B cell (primary cell): ENCODE measurements at regions not wholly inside any gene's neighbourhood (a gene's known extent, or its start where the extent isn't known, plus 50 kb on each side); places are given as distances from the start of the nearest gene placed in this dataset.

Experiments used
- ATAC-seq: fragments of 200-7000 bp; cut with Tn5 transposase; one replicate; pipeline ENCODE4 v1.10.0; 2021; ENCODE audit warnings: low read depth, mild to moderate bottlenecking, moderate number of reproducible peaks, moderate library complexity
- CTCF ChIA-PET: fragments of 350-600 bp; sonication (Branson Sonifier 250); formaldehyde crosslinking; loops from one replicate; lab custom pipeline; 2021; ENCODE audit warnings: antibody characterized with exemption, inconsistent platforms; lab: Charles Lee
- POLR2A ChIA-PET: fragments of 350-600 bp; sonication (Branson Sonifier 250); formaldehyde crosslinking; loops from one replicate; lab custom pipeline; 2021; ENCODE audit warnings: antibody characterized with exemption; lab: Charles Lee
- DNase-seq: peaks from one replicate; pipeline ENCODE4 v3.0.0; 2013
- H2AFZ ChIP-seq: 2 replicates; pipeline ENCODE4 v1.6.1; 2012; ENCODE audit warnings: mild to moderate bottlenecking, low read depth, low read length; ENCODE audit not compliant: insufficient read depth, poor library complexity, severe bottlenecking
- H3K27ac ChIP-seq, 2 donors: 1 replicate in 1 of 2; 2 replicates in 1 of 2; pipeline ENCODE4 v1.5.1; 2012 to 2013; ENCODE audit warnings: low read length in 2 of 2, mild to moderate bottlenecking in 2 of 2, moderate library complexity in 1 of 2
- H3K27me3 ChIP-seq, 4 experiments: fragments of 200-600 bp in 1 of 4; sonication (generic) in 1 of 4; replicated peaks in 1 of 4; 1 replicate in 2 of 4; 2 replicates in 2 of 4; pipeline versions ENCODE4 v1.6.1 to v1.7.0; 2013 to 2016; ENCODE audit warnings: low read length in 3 of 4, mild to moderate bottlenecking in 2 of 4, mixed read lengths in 1 of 4, moderate library complexity in 1 of 4; ENCODE audit not compliant: insufficient read depth in 4 of 4, control insufficient read depth in 3 of 4; ENCODE audit errors: control extremely low read depth in 1 of 4
- H3K36me3 ChIP-seq, 2 experiments: replicated peaks in 1 of 2; 1 replicate in 1 of 2; 2 replicates in 1 of 2; pipeline versions ENCODE4 v1.6.1 to v1.7.1; 2013; ENCODE audit warnings: low read length in 1 of 2; ENCODE audit not compliant: insufficient read depth in 2 of 2, control insufficient read depth in 1 of 2; ENCODE audit errors: control extremely low read depth in 1 of 2, extremely low read depth in 1 of 2
- H3K4me1 ChIP-seq, 2 donors: fragments of 200-600 bp in 1 of 2; sonication (generic) in 1 of 2; 1 replicate in 1 of 2; 2 replicates in 1 of 2; pipeline versions ENCODE4 v1.5.1 to v1.6.1; 2013 to 2017; ENCODE audit warnings: low read length in 2 of 2; ENCODE audit not compliant: control insufficient read depth in 2 of 2, insufficient read depth in 2 of 2
- H3K4me2 ChIP-seq: replicated peaks from 2 replicates; pipeline ENCODE3; 2012; ENCODE audit warnings: mild to moderate bottlenecking, low read depth, low read length; ENCODE audit not compliant: poor library complexity, severe bottlenecking
- H3K4me3 ChIP-seq, 5 experiments: fragments of 200-600 bp in 1 of 5; sonication (generic) in 1 of 5; 1 replicate in 3 of 5; 2 replicates in 2 of 5; pipeline versions ENCODE4 v1.5.1 to v1.7.0; 2011 to 2016; ENCODE audit warnings: low read length in 4 of 5, mild to moderate bottlenecking in 4 of 5, low read depth in 2 of 5, control low read depth in 1 of 5, moderate library complexity in 1 of 5; ENCODE audit not compliant: insufficient read depth in 1 of 5; ENCODE audit errors: control extremely low read depth in 1 of 5, extremely low read depth in 1 of 5
- H3K79me2 ChIP-seq: fragments of 200-600 bp; sonication (generic); one replicate; pipeline ENCODE4 v1.6.0; 2016; ENCODE audit warnings: low read length; ENCODE audit not compliant: control insufficient read depth, insufficient read depth
- H3K9ac ChIP-seq: fragments of 200-600 bp; sonication (generic); 2 replicates; pipeline ENCODE4 v1.6.1; 2017; ENCODE audit warnings: mild to moderate bottlenecking, low read length, moderate library complexity
- H3K9me3 ChIP-seq, 3 donors: one replicate each; pipeline versions ENCODE4 v1.6.1 to v1.7.1; 2013; ENCODE audit warnings: low read length in 2 of 3; ENCODE audit not compliant: control insufficient read depth in 2 of 3, insufficient read depth in 1 of 3; ENCODE audit errors: control extremely low read depth in 1 of 3
- H4K20me1 ChIP-seq: 2 replicates; pipeline ENCODE4 v1.6.0; 2012; ENCODE audit warnings: mild to moderate bottlenecking, low read length; ENCODE audit not compliant: insufficient read depth, control insufficient read depth, poor library complexity, severe bottlenecking
- H3K27ac Mint-ChIP-seq: one replicate; pipeline ENCODE4 v1.8.0; 2021; ENCODE audit warnings: mixed read lengths
- H3K27me3 Mint-ChIP-seq: one replicate; pipeline ENCODE4 v1.8.0; 2021; ENCODE audit warnings: mixed read lengths
- H3K4me1 Mint-ChIP-seq: one replicate; pipeline ENCODE4 v1.8.0; 2021; ENCODE audit warnings: mixed read lengths
- H3K4me3 Mint-ChIP-seq: one replicate; pipeline ENCODE4 v1.8.0; 2021; ENCODE audit warnings: mixed read lengths
- H3K9me3 Mint-ChIP-seq: one replicate; pipeline ENCODE4 v1.8.0; 2022; ENCODE audit warnings: mixed read lengths; ENCODE audit not compliant: insufficient read depth
- EZH2 ChIP-seq: IDR thresholded peaks from 2 replicates; pipeline ENCODE4 v1.6.1; 2012; ENCODE audit warnings: borderline replicate concordance, low read depth, mild to moderate bottlenecking, moderate library complexity, low read length; ENCODE audit not compliant: insufficient read depth, poor library complexity, severe bottlenecking
- WGBS: methylation state at CpG from one replicate; pipeline ENCODE4 v1.1.5; 2013; ENCODE audit warnings: missing lambda C conversion rate; ENCODE audit not compliant: insufficient coverage; 5-methylcytosine and 5-hydroxymethylcytosine counted together
- intact Hi-C: fragments of 100-400 bp; cut with micrococcal nuclease; formaldehyde crosslinking; loops from one replicate; pipeline ENCODE4 v1.10.0; 2022
- TF ChIP-seq, protein P1 (sequence below): fragments of 200-600 bp; IDR thresholded peaks from one replicate; pipeline ENCODE4 v1.8.0; 2022; ENCODE audit warnings: antibody characterized with exemption, mild to moderate bottlenecking

GRCh38 chr13:26494571-26495195, 62.8 kb upstream of the WASF3 start:
- H2AFZ ChIP-seq = no peak overlapping the region
- H3K9me3 Mint-ChIP-seq = no peaks in the 10 kb centered on the region
- intact Hi-C loops = no loop called here
- no peak overlapping the region for H3K4me3 ChIP-seq
- peaks cover 0 to 5% (median 1%) of the 10 kb centered on the region in 4 experiments for H3K27me3 ChIP-seq
- H3K9ac ChIP-seq = no peak overlapping the region
- H3K36me3 ChIP-seq = no peaks in the 10 kb centered on the region
- H3K27ac Mint-ChIP-seq = no peak overlapping the region
- H4K20me1 ChIP-seq = no peaks in the 10 kb centered on the region
- H3K27ac ChIP-seq = no peak overlapping the region
- H3K4me3 Mint-ChIP-seq = no peak overlapping the region
- TF ChIP-seq, protein P1, sequence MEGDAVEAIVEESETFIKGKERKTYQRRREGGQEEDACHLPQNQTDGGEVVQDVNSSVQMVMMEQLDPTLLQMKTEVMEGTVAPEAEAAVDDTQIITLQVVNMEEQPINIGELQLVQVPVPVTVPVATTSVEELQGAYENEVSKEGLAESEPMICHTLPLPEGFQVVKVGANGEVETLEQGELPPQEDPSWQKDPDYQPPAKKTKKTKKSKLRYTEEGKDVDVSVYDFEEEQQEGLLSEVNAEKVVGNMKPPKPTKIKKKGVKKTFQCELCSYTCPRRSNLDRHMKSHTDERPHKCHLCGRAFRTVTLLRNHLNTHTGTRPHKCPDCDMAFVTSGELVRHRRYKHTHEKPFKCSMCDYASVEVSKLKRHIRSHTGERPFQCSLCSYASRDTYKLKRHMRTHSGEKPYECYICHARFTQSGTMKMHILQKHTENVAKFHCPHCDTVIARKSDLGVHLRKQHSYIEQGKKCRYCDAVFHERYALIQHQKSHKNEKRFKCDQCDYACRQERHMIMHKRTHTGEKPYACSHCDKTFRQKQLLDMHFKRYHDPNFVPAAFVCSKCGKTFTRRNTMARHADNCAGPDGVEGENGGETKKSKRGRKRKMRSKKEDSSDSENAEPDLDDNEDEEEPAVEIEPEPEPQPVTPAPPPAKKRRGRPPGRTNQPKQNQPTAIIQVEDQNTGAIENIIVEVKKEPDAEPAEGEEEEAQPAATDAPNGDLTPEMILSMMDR = no peak
- TF ChIP-seq EZH2 = no peak
- ATAC-seq (no peak), DNase-seq (no peak)
- H3K4me1 ChIP-seq = no peaks in the 10 kb centered on the region
- peaks cover 21% of the 10 kb centered on the region for H3K27me3 Mint-ChIP-seq
- H3K9me3 ChIP-seq = no peaks in the 10 kb centered on the region
- no peaks in the 10 kb centered on the region for H3K79me2 ChIP-seq
- ChIA-PET POLR2A (no interaction called here), CTCF (interaction anchor here (1.8 to 5.8 kb wide), 4 partner anchors 12 to 920 kb away, joined by 8 to 131 read pairs (median 19); no protein-coding TSS in a partner anchor)
- WGBS = 90% methylated on average over 4 of the region's 8 CpGs
- no peaks in the 10 kb centered on the region for H3K4me1 Mint-ChIP-seq
- no peak overlapping the region for H3K4me2 ChIP-seq

- Mint-ChIP-seq H3K4me3 (no peak overlapping the region), H3K27ac (no peak overlapping the region), H3K9me3 (no peaks in the 10 kb centered on the region), H3K4me1 (no peaks in the 10 kb centered on the region), H3K27me3 (peaks cover 14% of the 10 kb centered on the region)
- Histone ChIP-seq H3K9me3 (no peaks in the 10 kb centered on the region), H4K20me1 (no peaks in the 10 kb centered on the region), H3K79me2 (no peaks in the 10 kb centered on the region), H3K27ac (no peak overlapping the region), H3K27me3 (peaks cover 0 to 5% (median 1%) of the 10 kb centered on the region in 4 experiments), H3K4me2 (no peak overlapping the region), H3K4me1 (no peaks in the 10 kb centered on the region), H3K4me3 (no peak overlapping the region), H3K9ac (no peak overlapping the region), H2AFZ (no peak overlapping the region), H3K36me3 (no peaks in the 10 kb centered on the region)
- no peak for TF ChIP-seq EZH2
- TF ChIP-seq, protein P1 = no peak
- ChIA-PET POLR2A (no interaction called here), CTCF (interaction anchor here (0.8 to 5.8 kb wide), 6 partner anchors 13 to 921 kb away, joined by 3 to 131 read pairs (median 10); no protein-coding TSS in a partner anchor)
- no peak for ATAC-seq
- 95% methylated on average over 2 of the region's 3 CpGs for WGBS
- DNase-seq = no peak
- intact Hi-C loops = loop anchor here (2.0 kb wide), 1 partner anchor 363 kb away; no protein-coding TSS in a partner anchor
Observed at GRCh38 chr13:26495750-26496149, 61.7 kb upstream of the WASF3 start.
